ENCODE measurements at regions not wholly inside any gene's neighbourhood (a gene's known extent, or its start where the extent isn't known, plus 50 kb on each side); places are given as distances from the start of the nearest gene placed in this dataset.
A peak's percentile ranks its signal among the peaks of the same experiment; 100 is the strongest.

- no peak for TF ChIP-seq CTCF (conservative IDR thresholded peaks at IDR 0.05; ENCODE audit: low read depth, low read length)
- no peak overlapping the region for H3K4me3 ChIP-seq (ENCODE audit: low read depth, low read length)
- no peak for DNase-seq (ENCODE audit: low read depth)
Measured at GRCh38 chr5:116914869-116915504, 340.4 kb upstream of the SEMA6A start.

DNA sequence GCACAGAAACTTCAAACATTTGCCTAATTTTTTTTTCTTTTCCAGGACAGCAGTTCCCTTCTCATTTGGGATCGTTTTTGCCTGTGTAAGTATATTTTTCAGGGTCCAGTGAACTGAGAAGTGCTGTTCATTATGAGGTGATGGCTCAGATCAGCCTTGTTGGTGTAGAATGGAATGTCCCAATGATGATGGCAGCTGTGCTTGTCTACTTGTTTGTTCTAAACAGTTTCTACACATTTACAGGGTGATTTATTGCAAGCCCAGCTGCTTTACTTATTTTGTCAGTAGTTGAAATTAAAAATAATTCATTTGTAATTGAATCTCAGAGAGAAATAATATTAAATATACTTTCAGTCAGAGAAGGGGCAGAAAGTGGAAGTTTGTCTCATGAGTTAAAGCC, 337.6 kb upstream of the SEMA6A start:
- no peak overlapping the region for H3K4me3 ChIP-seq (ENCODE audit: low read depth, low read length)
- peak; percentile 9 for DNase-seq (ENCODE audit: low read depth)
- TF ChIP-seq CTCF (conservative IDR thresholded peaks at IDR 0.05; ENCODE audit: low read depth, low read length), result no peak

DNA sequence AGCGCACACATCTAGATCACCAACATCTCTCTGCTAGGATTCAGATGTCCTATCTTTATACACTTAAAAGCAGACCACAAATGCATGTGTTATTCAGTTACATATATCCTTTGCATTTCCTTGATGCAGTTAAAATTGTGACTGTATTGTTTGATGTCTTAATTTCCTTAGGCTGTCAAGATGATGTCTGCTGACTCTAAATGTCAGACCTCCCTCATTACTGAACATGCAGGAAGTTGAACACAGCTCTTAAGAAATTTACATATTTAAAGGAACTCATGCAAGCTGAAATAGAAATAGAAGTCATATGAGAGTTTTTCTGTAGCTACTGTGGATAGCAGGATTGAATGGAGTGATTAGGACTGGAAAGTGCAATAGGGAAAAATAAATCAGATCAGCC, 336.5 kb upstream of the SEMA6A start:
- no peak for DNase-seq (ENCODE audit: low read depth)
- H3K4me3 ChIP-seq (ENCODE audit: low read depth, low read length), result no peak overlapping the region
- TF ChIP-seq CTCF (conservative IDR thresholded peaks at IDR 0.05; ENCODE audit: low read depth, low read length), result no peak

- H3K4me3 ChIP-seq (ENCODE audit: low read depth, low read length), result no peak overlapping the region
- no peak for TF ChIP-seq CTCF (conservative IDR thresholded peaks at IDR 0.05; ENCODE audit: low read depth, low read length)
- no peak for DNase-seq (ENCODE audit: low read depth)
Measured at GRCh38 chr5:116908537-116908936, 333.9 kb upstream of the SEMA6A start.

DNA sequence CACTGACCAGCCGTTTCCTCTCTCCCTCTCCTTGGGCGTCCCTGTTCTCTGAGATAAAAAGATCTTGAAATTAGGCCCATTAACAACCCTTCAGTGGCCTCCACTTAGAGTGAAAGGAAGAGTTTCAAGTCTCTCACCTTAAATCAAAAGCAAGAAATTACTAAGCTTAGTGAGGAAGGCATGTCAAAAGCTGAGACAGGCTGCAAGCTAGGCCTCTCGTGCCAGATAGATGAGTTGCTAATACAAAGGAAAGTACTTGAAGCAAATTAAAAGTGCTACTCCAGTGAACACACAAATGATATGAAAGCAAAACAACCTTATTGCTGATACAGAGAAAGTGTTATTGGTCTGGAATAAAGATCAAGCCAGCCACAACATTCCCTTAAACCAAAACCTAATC, 331.3 kb upstream of the SEMA6A start:
- no peak for DNase-seq (ENCODE audit: low read depth)
- H3K4me3 ChIP-seq (ENCODE audit: low read depth, low read length), result no peak overlapping the region
- TF ChIP-seq CTCF (conservative IDR thresholded peaks at IDR 0.05; ENCODE audit: low read depth, low read length), result no peak

- no peak for DNase-seq (ENCODE audit: low read depth)
- TF ChIP-seq CTCF (conservative IDR thresholded peaks at IDR 0.05; ENCODE audit: low read depth, low read length), result no peak
- H3K4me3 ChIP-seq (ENCODE audit: low read depth, low read length), result no peak overlapping the region
Measured at GRCh38 chr5:116900793-116901192, 326.2 kb upstream of the SEMA6A start.

DNA sequence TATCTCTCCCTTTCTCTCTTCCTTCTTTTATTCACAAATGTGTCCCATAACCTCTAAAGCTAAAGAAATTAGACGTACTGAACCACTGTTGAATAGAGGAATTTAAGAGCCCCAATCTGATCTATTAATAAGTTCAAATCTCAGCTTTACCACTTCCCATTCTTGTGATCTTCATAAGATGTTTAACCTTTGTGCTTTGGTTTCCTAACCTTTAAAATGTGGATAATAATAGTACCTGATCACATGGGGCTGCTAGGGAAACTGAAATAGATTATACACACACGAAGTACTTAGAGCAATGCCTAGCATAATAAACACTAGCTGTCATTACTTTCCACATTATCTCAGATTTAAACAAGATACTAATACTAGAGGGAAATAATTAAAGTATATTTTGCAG, 324.3 kb upstream of the SEMA6A start:
- no peak for DNase-seq (ENCODE audit: low read depth)
- H3K4me3 ChIP-seq (ENCODE audit: low read depth, low read length), result no peak overlapping the region
- TF ChIP-seq CTCF (conservative IDR thresholded peaks at IDR 0.05; ENCODE audit: low read depth, low read length), result no peak
